ENCODE measurements at regions not wholly inside any gene's neighbourhood (a gene's known extent, or its start where the extent isn't known, plus 50 kb on each side); places are given as distances from the start of the nearest gene placed in this dataset.

- no peak for DNase-seq (ENCODE audit: low spot score)
- Histone ChIP-seq H3K27ac (no peak overlapping the region), H3K36me3 (no peaks in the 10 kb centered on the region), H3K4me3 (no peak overlapping the region), H3K27me3 (no peaks in the 10 kb centered on the region), H3K9me3 (no peaks in the 10 kb centered on the region), H3K4me1 (no peaks in the 10 kb centered on the region)
- no peak for TF ChIP-seq CTCF (IDR thresholded peaks at IDR 0.05)
Observed at GRCh38 chrX:69303231-69303630, 138.0 kb upstream of the PJA1 start.

GRCh38 chrX:69299951-69300714 lies 134.9 kb upstream of the PJA1 start:
- no peak overlapping the region for H3K27ac ChIP-seq
- TF ChIP-seq CTCF (IDR thresholded peaks at IDR 0.05): no peak

GRCh38 chrX:69299285-69299684 lies 134.0 kb upstream of the PJA1 start:
- TF ChIP-seq CTCF (IDR thresholded peaks at IDR 0.05): no peak
- H3K27ac ChIP-seq: no peak overlapping the region

More at GRCh38 chrX:69299951-69300714, 134.9 kb upstream of the PJA1 start:
- DNase-seq (ENCODE audit: low spot score): no peak
- H3K4me1 ChIP-seq: no peaks in the 10 kb centered on the region
- no peak overlapping the region for H3K4me3 ChIP-seq
- H3K36me3 ChIP-seq: no peaks in the 10 kb centered on the region
- H3K9me3 ChIP-seq: no peaks in the 10 kb centered on the region
- no peaks in the 10 kb centered on the region for H3K27me3 ChIP-seq

GRCh38 chrX:69298466-69299140 lies 133.3 kb upstream of the PJA1 start:
- Histone ChIP-seq H3K9me3 (no peaks in the 10 kb centered on the region), H3K4me3 (no peak overlapping the region), H3K27me3 (no peaks in the 10 kb centered on the region), H3K27ac (no peak overlapping the region), H3K36me3 (no peaks in the 10 kb centered on the region), H3K4me1 (no peaks in the 10 kb centered on the region)
- DNase-seq (ENCODE audit: low spot score): no peak
- no peak for TF ChIP-seq CTCF (IDR thresholded peaks at IDR 0.05)

More at GRCh38 chrX:69299285-69299684, 134.0 kb upstream of the PJA1 start:
- Histone ChIP-seq H3K27me3 (no peaks in the 10 kb centered on the region), H3K36me3 (no peaks in the 10 kb centered on the region), H3K4me3 (no peak overlapping the region), H3K9me3 (no peaks in the 10 kb centered on the region), H3K4me1 (no peaks in the 10 kb centered on the region)
- no peak for DNase-seq (ENCODE audit: low spot score)

- no peak for DNase-seq (ENCODE audit: low spot score)
- Histone ChIP-seq H3K27me3 (no peaks in the 10 kb centered on the region), H3K4me3 (no peak overlapping the region), H3K9me3 (no peaks in the 10 kb centered on the region), H3K27ac (no peak overlapping the region), H3K36me3 (no peaks in the 10 kb centered on the region), H3K4me1 (no peaks in the 10 kb centered on the region)
- no peak for TF ChIP-seq CTCF (IDR thresholded peaks at IDR 0.05)
Observed at GRCh38 chrX:69297506-69297905, 132.3 kb upstream of the PJA1 start.
